Left lung (tissue), 4 donors: ENCODE measurements at regions not wholly inside any gene's neighbourhood (a gene's known extent, or its start where the extent isn't known, plus 50 kb on each side); places are given as distances from the start of the nearest gene placed in this dataset.

ENCODE experiments used
- ATAC-seq: fragments of 200-7000 bp; cut with Tn5 transposase; one replicate; pipeline ENCODE4 v1.9.1; 2020; ENCODE audit warnings: moderate library complexity
- DNase-seq, 4 donors: peaks; one replicate each; pipeline ENCODE4 v3.0.0-alpha.2; 2013 to 2020
- H3K27ac ChIP-seq, 2 donors: fragments of 200-600 bp; sonication (generic) in 1 of 2; one replicate each; pipeline versions ENCODE4 v1.5.0 to v1.8.0; 2020 to 2021
- H3K27me3 ChIP-seq, 2 donors: fragments of 200-600 bp; sonication (generic) in 1 of 2; one replicate each; pipeline versions ENCODE4 v1.5.0 to v1.8.0; 2020 to 2021
- H3K36me3 ChIP-seq, 2 donors: fragments of 200-600 bp; sonication (generic) in 1 of 2; one replicate each; pipeline versions ENCODE4 v1.5.0 to v1.8.0; 2020 to 2021
- H3K4me1 ChIP-seq, 2 donors: fragments of 200-600 bp; one replicate each; pipeline ENCODE4 v1.8.0; 2021
- H3K4me3 ChIP-seq, 2 donors: fragments of 200-600 bp; sonication (generic) in 1 of 2; one replicate each; pipeline versions ENCODE4 v1.5.0 to v1.8.0; 2020 to 2021; ENCODE audit warnings: mild to moderate bottlenecking in 1 of 2
- H3K9me3 ChIP-seq, 2 donors: fragments of 200-600 bp; sonication (generic) in 1 of 2; one replicate each; pipeline versions ENCODE4 v1.5.0 to v1.8.0; 2020 to 2021
- intact Hi-C, 2 donors: fragments of 100-400 bp; cut with DNase I; formaldehyde crosslinking; loops; one replicate each; pipeline versions ENCODE4 v1.11.2 to v1.14.2; 2022
- TF ChIP-seq, protein P1 (sequence below), 2 donors: fragments of 200-600 bp; sonication (generic) in 1 of 2; IDR thresholded peaks; one replicate each; pipeline versions ENCODE4 v1.5.0 to v1.8.0; 2021; ENCODE audit warnings: antibody characterized with exemption in 2 of 2
- donor health status: DM: no; HTN: yes; CAD: no.
- donor health status: DM: no; HTN: no; CAD: no.

- no peak for ATAC-seq
- no peaks in the 10 kb centered on the region for H3K36me3 ChIP-seq
- H3K4me3 ChIP-seq, result no peak overlapping the region
- no peak overlapping the region for H3K27ac ChIP-seq
- intact Hi-C loops, result no loop called here
- H3K27me3 ChIP-seq, result peaks cover 0 to 4% of the 10 kb centered on the region in 2 donors
- no peaks in the 10 kb centered on the region for H3K9me3 ChIP-seq
- no peaks in the 10 kb centered on the region for H3K4me1 ChIP-seq
- DNase-seq, result no peak
- TF ChIP-seq, protein P1, sequence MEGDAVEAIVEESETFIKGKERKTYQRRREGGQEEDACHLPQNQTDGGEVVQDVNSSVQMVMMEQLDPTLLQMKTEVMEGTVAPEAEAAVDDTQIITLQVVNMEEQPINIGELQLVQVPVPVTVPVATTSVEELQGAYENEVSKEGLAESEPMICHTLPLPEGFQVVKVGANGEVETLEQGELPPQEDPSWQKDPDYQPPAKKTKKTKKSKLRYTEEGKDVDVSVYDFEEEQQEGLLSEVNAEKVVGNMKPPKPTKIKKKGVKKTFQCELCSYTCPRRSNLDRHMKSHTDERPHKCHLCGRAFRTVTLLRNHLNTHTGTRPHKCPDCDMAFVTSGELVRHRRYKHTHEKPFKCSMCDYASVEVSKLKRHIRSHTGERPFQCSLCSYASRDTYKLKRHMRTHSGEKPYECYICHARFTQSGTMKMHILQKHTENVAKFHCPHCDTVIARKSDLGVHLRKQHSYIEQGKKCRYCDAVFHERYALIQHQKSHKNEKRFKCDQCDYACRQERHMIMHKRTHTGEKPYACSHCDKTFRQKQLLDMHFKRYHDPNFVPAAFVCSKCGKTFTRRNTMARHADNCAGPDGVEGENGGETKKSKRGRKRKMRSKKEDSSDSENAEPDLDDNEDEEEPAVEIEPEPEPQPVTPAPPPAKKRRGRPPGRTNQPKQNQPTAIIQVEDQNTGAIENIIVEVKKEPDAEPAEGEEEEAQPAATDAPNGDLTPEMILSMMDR (IDR thresholded peaks at IDR 0.05), result no peak
Observed at GRCh38 chr20:52817511-52817910, 154.6 kb upstream of the TSHZ2 start.

DNA sequence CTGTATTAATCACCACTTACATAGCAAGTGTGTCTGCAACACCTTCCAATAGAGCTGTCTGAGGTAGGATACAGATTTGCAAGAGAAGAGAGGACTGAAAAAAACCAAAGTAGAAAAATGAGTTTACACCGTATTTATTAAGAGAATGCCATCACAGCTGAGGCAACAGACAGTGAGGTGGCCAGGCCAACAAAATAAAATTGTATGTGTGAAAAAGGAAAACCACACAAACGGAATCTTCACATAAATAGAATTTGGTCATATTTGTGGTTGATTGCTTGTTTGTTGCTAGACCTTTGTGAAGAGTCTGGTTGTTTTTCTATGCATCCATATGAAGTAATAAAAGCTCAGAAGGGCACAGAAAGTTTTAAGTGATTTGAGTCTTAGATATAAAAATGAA, 157.8 kb upstream of the TSHZ2 start:
- Histone ChIP-seq H3K9me3 (no peaks in the 10 kb centered on the region), H3K4me1 (no peaks in the 10 kb centered on the region), H3K27me3 (peaks cover 0 to 15% of the 10 kb centered on the region in 2 donors), H3K27ac (no peak overlapping the region), H3K4me3 (no peak overlapping the region), H3K36me3 (no peaks in the 10 kb centered on the region)
- intact Hi-C loops, result no loop called here
- no peak for ATAC-seq
- no peak for DNase-seq
- TF ChIP-seq, protein P1 (IDR thresholded peaks at IDR 0.05), result no peak

- H3K27ac ChIP-seq, result no peak overlapping the region
- no peaks in the 10 kb centered on the region for H3K9me3 ChIP-seq
- H3K27me3 ChIP-seq, result peaks cover 0 to 28% of the 10 kb centered on the region in 2 donors
- no peaks in the 10 kb centered on the region for H3K36me3 ChIP-seq
- ATAC-seq (no peak), DNase-seq (no peak)
- no peaks in the 10 kb centered on the region for H3K4me1 ChIP-seq
- intact Hi-C loops, result no loop called here
- TF ChIP-seq, protein P1 (IDR thresholded peaks at IDR 0.05), result no peak
- no peak overlapping the region for H3K4me3 ChIP-seq
Observed at GRCh38 chr20:52812231-52812847, 159.8 kb upstream of the TSHZ2 start.

DNA sequence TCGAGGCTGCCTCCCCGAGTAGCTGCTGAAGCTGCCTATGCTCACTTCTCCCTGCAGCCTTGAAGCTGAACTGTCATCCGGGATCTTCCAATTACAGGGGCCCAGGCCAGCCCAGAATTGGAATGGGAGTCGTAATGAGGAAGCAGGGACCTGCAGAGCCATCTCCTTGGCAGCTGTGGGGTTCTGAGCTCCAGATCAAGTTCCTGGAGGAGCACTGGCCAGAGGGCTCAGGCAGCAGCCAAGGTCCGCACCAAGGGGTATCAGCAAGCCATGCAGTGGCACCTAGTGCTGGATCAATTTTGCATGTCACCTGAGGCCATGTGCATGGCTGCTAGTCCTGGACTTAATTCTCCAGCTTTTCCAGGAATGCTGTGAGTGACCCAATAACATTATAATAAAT, 163.2 kb upstream of the TSHZ2 start:
- ATAC-seq, result no peak

GRCh38 chr20:52806918-52807317, 165.2 kb upstream of the TSHZ2 start:
- Histone ChIP-seq H3K9me3 (no peaks in the 10 kb centered on the region), H3K27me3 (peaks cover 0 to 24% of the 10 kb centered on the region in 2 donors), H3K27ac (no peak overlapping the region), H3K36me3 (no peaks in the 10 kb centered on the region), H3K4me3 (no peak overlapping the region), H3K4me1 (no peaks in the 10 kb centered on the region)
- ATAC-seq (no peak), DNase-seq (no peak)
- TF ChIP-seq, protein P1 (IDR thresholded peaks at IDR 0.05), result no peak
- intact Hi-C loops, result no loop called here

More for the DNA sequence above, 163.2 kb upstream of the TSHZ2 start:
- Histone ChIP-seq H3K4me1 (no peaks in the 10 kb centered on the region), H3K36me3 (no peaks in the 10 kb centered on the region), H3K9me3 (no peaks in the 10 kb centered on the region), H3K27ac (no peak overlapping the region), H3K27me3 (peaks cover 0 to 24% of the 10 kb centered on the region in 2 donors), H3K4me3 (no peak overlapping the region)
- intact Hi-C loops, result no loop called here
- TF ChIP-seq, protein P1 (IDR thresholded peaks at IDR 0.05), result no peak
- peak in 1 of 4 donors; percentile 41 for DNase-seq
